ENCODE measurements at regions not wholly inside any gene's neighbourhood (a gene's known extent, or its start where the extent isn't known, plus 50 kb on each side); places are given as distances from the start of the nearest gene placed in this dataset.

GRCh38 chr2:190136825-190137224 lies 74.3 kb upstream of the MSTN start:
- no peak overlapping the region for H3K4me3 ChIP-seq (ENCODE audit: low read depth, low read length)
- DNase-seq (ENCODE audit: low read depth) = no peak
- no peak for TF ChIP-seq CTCF (IDR thresholded peaks at IDR 0.05; ENCODE audit: insufficient read depth, low read depth, low read length)

GRCh38 chr2:190136259-190136658 lies 73.7 kb upstream of the MSTN start:
- no peak for DNase-seq (ENCODE audit: low read depth)
- no peak overlapping the region for H3K4me3 ChIP-seq (ENCODE audit: low read depth, low read length)
- TF ChIP-seq CTCF (IDR thresholded peaks at IDR 0.05; ENCODE audit: insufficient read depth, low read depth, low read length) = no peak

GRCh38 chr2:190129421-190130199 lies 67.1 kb upstream of the MSTN start:
- peak; percentile 71 for DNase-seq (ENCODE audit: low read depth)
- no peak overlapping the region for H3K4me3 ChIP-seq (ENCODE audit: low read depth, low read length)
- TF ChIP-seq CTCF (IDR thresholded peaks at IDR 0.05; ENCODE audit: insufficient read depth, low read depth, low read length) = no peak

- no peak for TF ChIP-seq CTCF (IDR thresholded peaks at IDR 0.05; ENCODE audit: insufficient read depth, low read depth, low read length)
- no peak for DNase-seq (ENCODE audit: low read depth)
- no peak overlapping the region for H3K4me3 ChIP-seq (ENCODE audit: low read depth, low read length)
Measured at GRCh38 chr2:190127651-190128050, 65.1 kb upstream of the MSTN start.

GRCh38 chr2:190126798-190127197 lies 64.3 kb upstream of the MSTN start:
- DNase-seq (ENCODE audit: low read depth) = peak; percentile 39
- H3K4me3 ChIP-seq (ENCODE audit: low read depth, low read length) = no peak overlapping the region
- TF ChIP-seq CTCF (IDR thresholded peaks at IDR 0.05; ENCODE audit: insufficient read depth, low read depth, low read length) = no peak

- no peak for TF ChIP-seq CTCF (IDR thresholded peaks at IDR 0.05; ENCODE audit: insufficient read depth, low read depth, low read length)
- DNase-seq (ENCODE audit: low read depth) = peak; percentile 38
- no peak overlapping the region for H3K4me3 ChIP-seq (ENCODE audit: low read depth, low read length)
Measured at GRCh38 chr2:190123956-190124355, 61.4 kb upstream of the MSTN start.

- DNase-seq (ENCODE audit: low read depth) = peak; percentile 27
- no peak overlapping the region for H3K4me3 ChIP-seq (ENCODE audit: low read depth, low read length)
- peak; percentile 49 for TF ChIP-seq CTCF (IDR thresholded peaks at IDR 0.05; ENCODE audit: insufficient read depth, low read depth, low read length)
Measured at GRCh38 chr2:190121971-190122370, 59.4 kb upstream of the MSTN start.

Measured in fibroblast of villous mesenchyme (primary cell).